Ascending aorta (tissue), 2 donors: ENCODE measurements at regions not wholly inside any gene's neighbourhood (a gene's known extent, or its start where the extent isn't known, plus 50 kb on each side); places are given as distances from the start of the nearest gene placed in this dataset.

Experiments used
- DNase-seq, 2 donors: peaks; one replicate each; pipeline ENCODE4 v3.0.0-alpha.2; 2019; ENCODE audit warnings: low spot score in 2 of 2
- H3K27ac ChIP-seq, 2 donors: fragments of 200-600 bp; sonication (generic); one replicate each; pipeline ENCODE4 v1.5.1; 2016 to 2017; ENCODE audit warnings: mild to moderate bottlenecking in 1 of 2
- H3K27me3 ChIP-seq: fragments of 200-600 bp; sonication (generic); one replicate; pipeline ENCODE4 v1.5.1; 2017
- H3K36me3 ChIP-seq, 2 donors: fragments of 200-600 bp; sonication (generic); one replicate each; pipeline ENCODE4 v1.5.1; 2016
- H3K4me1 ChIP-seq, 2 donors: fragments of 200-600 bp; sonication (generic); one replicate each; pipeline ENCODE4 v1.5.1; 2016 to 2017; ENCODE audit warnings: mild to moderate bottlenecking in 1 of 2
- H3K4me3 ChIP-seq, 2 donors: fragments of 200-600 bp; sonication (generic); one replicate each; pipeline ENCODE4 v1.5.1; 2016 to 2017; ENCODE audit warnings: mild to moderate bottlenecking in 1 of 2
- H3K9me3 ChIP-seq, 2 donors: fragments of 200-600 bp; sonication (generic); one replicate each; pipeline ENCODE4 v1.5.1; 2016
- intact Hi-C: fragments of 100-400 bp; cut with DNase I; formaldehyde crosslinking; loops from one replicate; pipeline ENCODE4 v1.15.1; 2023
- TF ChIP-seq, protein P1 (sequence below), 3 experiments: fragments of 200-600 bp in 2 of 3; fragments of 450-650 bp in 1 of 3; sonication (generic) in 2 of 3; IDR thresholded peaks; one replicate each; pipeline ENCODE4 v1.5.1; 2016 to 2019; ENCODE audit warnings: antibody characterized with exemption in 3 of 3, mild to moderate bottlenecking in 1 of 3, moderate library complexity in 1 of 3

GRCh38 chr10:108301002-108301401, 1136.5 kb upstream of the SORCS1 start:
- TF ChIP-seq, protein P1, sequence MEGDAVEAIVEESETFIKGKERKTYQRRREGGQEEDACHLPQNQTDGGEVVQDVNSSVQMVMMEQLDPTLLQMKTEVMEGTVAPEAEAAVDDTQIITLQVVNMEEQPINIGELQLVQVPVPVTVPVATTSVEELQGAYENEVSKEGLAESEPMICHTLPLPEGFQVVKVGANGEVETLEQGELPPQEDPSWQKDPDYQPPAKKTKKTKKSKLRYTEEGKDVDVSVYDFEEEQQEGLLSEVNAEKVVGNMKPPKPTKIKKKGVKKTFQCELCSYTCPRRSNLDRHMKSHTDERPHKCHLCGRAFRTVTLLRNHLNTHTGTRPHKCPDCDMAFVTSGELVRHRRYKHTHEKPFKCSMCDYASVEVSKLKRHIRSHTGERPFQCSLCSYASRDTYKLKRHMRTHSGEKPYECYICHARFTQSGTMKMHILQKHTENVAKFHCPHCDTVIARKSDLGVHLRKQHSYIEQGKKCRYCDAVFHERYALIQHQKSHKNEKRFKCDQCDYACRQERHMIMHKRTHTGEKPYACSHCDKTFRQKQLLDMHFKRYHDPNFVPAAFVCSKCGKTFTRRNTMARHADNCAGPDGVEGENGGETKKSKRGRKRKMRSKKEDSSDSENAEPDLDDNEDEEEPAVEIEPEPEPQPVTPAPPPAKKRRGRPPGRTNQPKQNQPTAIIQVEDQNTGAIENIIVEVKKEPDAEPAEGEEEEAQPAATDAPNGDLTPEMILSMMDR (IDR thresholded peaks at IDR 0.05) = no peak
- Histone ChIP-seq H3K4me3 (no peak overlapping the region), H3K4me1 (no peaks in the 10 kb centered on the region), H3K9me3 (no peaks in the 10 kb centered on the region), H3K27ac (no peak overlapping the region), H3K27me3 (no peaks in the 10 kb centered on the region), H3K36me3 (no peaks in the 10 kb centered on the region)
- intact Hi-C loops = no loop called here
- no peak for DNase-seq

DNA sequence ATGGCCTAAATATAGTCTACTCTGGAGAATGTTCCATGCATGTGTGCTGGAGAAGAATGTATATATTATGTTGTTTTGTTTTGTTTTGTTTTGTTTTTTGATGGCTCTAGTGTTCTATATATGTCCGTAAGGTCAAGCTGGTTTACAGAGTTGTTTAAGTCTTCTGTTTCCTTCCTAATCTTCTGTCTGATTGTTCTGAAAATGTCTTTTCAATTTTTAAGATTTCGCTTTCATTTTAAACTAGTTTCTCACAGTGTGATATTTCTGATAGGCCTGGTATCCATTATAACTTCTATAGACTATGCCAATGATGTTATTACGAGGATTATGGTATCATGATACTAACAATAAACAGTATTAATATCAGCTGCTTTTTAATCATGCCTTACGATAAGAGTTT, 1126.3 kb upstream of the SORCS1 start:
- TF ChIP-seq, protein P1 (IDR thresholded peaks at IDR 0.05) = no peak
- intact Hi-C loops = no loop called here
- DNase-seq = no peak
- Histone ChIP-seq H3K27ac (no peak overlapping the region), H3K4me1 (no peaks in the 10 kb centered on the region), H3K4me3 (no peak overlapping the region), H3K36me3 (no peaks in the 10 kb centered on the region), H3K9me3 (peaks cover 0 to 3% of the 10 kb centered on the region in 2 donors), H3K27me3 (no peaks in the 10 kb centered on the region)

- Histone ChIP-seq H3K27ac (no peak overlapping the region), H3K4me1 (no peaks in the 10 kb centered on the region), H3K4me3 (no peak overlapping the region), H3K27me3 (no peaks in the 10 kb centered on the region), H3K36me3 (no peaks in the 10 kb centered on the region), H3K9me3 (no peaks in the 10 kb centered on the region)
- DNase-seq = no peak
- intact Hi-C loops = no loop called here
- TF ChIP-seq, protein P1 (IDR thresholded peaks at IDR 0.05) = no peak
Measured at GRCh38 chr10:108275895-108276685, 1111.6 kb upstream of the SORCS1 start.

- intact Hi-C loops = no loop called here
- Histone ChIP-seq H3K4me1 (no peaks in the 10 kb centered on the region), H3K9me3 (no peaks in the 10 kb centered on the region), H3K36me3 (no peaks in the 10 kb centered on the region), H3K27me3 (no peaks in the 10 kb centered on the region), H3K4me3 (no peak overlapping the region), H3K27ac (no peak overlapping the region)
- DNase-seq = no peak
- TF ChIP-seq, protein P1 (IDR thresholded peaks at IDR 0.05) = no peak
Measured at GRCh38 chr10:108260383-108260906, 1095.9 kb upstream of the SORCS1 start.

GRCh38 chr10:108254089-108254488, 1089.6 kb upstream of the SORCS1 start:
- Histone ChIP-seq H3K27ac (no peak overlapping the region), H3K9me3 (no peaks in the 10 kb centered on the region), H3K36me3 (no peaks in the 10 kb centered on the region), H3K4me3 (no peak overlapping the region), H3K27me3 (no peaks in the 10 kb centered on the region), H3K4me1 (no peaks in the 10 kb centered on the region)
- intact Hi-C loops = no loop called here
- TF ChIP-seq, protein P1 (IDR thresholded peaks at IDR 0.05) = no peak
- DNase-seq = no peak
